HL-60 (cell line): ENCODE measurements at regions not wholly inside any gene's neighbourhood (a gene's known extent, or its start where the extent isn't known, plus 50 kb on each side); places are given as distances from the start of the nearest gene placed in this dataset.

ENCODE experiments used
- DNase-seq, 2 experiments: peaks; one replicate each; pipeline ENCODE4 v3.0.0-alpha.2; 2010 to 2020; ENCODE audit warnings: low read depth in 1 of 2, low spot score in 1 of 2
- H3K27ac ChIP-seq: fragments of 250-450 bp; sonication (Bioruptor Pico); replicated peaks from 2 replicates; pipeline ENCODE4 v1.5.1; 2020; ENCODE audit warnings: mild to moderate bottlenecking, moderate library complexity
- H3K27me3 ChIP-seq: fragments of 250-450 bp; sonication (Bioruptor Pico); 2 replicates; pipeline ENCODE4 v1.5.1; 2021; ENCODE audit warnings: mild to moderate bottlenecking, moderate library complexity; ENCODE audit not compliant: insufficient read depth, poor library complexity, severe bottlenecking
- H3K4me3 ChIP-seq: replicated peaks from 2 replicates; pipeline ENCODE4 v1.5.1; 2011; ENCODE audit warnings: mild to moderate bottlenecking, control low read depth, low read length; ENCODE audit not compliant: insufficient read depth
- GABPA ChIP-seq: IDR thresholded peaks from 2 replicates; pipeline ENCODE4 v1.6.1; 2012; ENCODE audit warnings: low read depth
- POLR2AphosphoS5 ChIP-seq: IDR thresholded peaks from 2 replicates; pipeline ENCODE4 v1.6.1; 2012; ENCODE audit warnings: low read depth
- REST ChIP-seq: IDR thresholded peaks from 2 replicates; pipeline ENCODE4 v1.6.1; 2012; ENCODE audit warnings: low read depth; ENCODE audit not compliant: insufficient replicate concordance
- SPI1 ChIP-seq: IDR thresholded peaks from 2 replicates; pipeline ENCODE4 v1.6.1; 2012; ENCODE audit warnings: low read depth, mild to moderate bottlenecking, borderline replicate concordance
- TF ChIP-seq, protein P1 (sequence below): IDR thresholded peaks from one replicate; pipeline ENCODE4 v1.5.1; 2011; ENCODE audit warnings: low read length, control low read depth, inconsistent platforms; ENCODE audit not compliant: insufficient read depth

DNA sequence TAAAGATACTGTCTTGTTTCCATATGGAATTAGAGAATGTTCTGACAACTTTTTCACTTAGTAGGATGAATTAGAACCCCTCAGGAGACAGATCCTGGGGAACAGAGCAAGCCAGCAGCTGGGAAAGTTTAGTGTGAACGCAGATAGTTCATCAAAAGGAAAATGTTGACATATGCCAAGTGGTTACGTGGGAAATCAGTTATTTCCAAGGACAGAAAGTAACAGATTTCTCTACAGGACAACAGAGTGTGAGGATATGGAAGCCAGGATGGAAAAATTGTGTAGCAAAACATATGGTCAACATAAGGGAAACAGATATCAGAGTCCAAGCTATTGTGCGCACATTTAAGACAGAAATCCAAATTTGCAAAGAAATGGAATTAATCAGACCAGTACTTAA is 419.5 kb downstream of the LRRIQ3 start:
- Histone ChIP-seq H3K27me3 (no peaks in the 10 kb centered on the region), H3K4me3 (no peak overlapping the region), H3K27ac (no peak overlapping the region)
- DNase-seq: no peak
- no peak for TF ChIP-seq GABPA
- TF ChIP-seq, protein P1, sequence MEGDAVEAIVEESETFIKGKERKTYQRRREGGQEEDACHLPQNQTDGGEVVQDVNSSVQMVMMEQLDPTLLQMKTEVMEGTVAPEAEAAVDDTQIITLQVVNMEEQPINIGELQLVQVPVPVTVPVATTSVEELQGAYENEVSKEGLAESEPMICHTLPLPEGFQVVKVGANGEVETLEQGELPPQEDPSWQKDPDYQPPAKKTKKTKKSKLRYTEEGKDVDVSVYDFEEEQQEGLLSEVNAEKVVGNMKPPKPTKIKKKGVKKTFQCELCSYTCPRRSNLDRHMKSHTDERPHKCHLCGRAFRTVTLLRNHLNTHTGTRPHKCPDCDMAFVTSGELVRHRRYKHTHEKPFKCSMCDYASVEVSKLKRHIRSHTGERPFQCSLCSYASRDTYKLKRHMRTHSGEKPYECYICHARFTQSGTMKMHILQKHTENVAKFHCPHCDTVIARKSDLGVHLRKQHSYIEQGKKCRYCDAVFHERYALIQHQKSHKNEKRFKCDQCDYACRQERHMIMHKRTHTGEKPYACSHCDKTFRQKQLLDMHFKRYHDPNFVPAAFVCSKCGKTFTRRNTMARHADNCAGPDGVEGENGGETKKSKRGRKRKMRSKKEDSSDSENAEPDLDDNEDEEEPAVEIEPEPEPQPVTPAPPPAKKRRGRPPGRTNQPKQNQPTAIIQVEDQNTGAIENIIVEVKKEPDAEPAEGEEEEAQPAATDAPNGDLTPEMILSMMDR: no peak
- TF ChIP-seq SPI1: no peak
- no peak for TF ChIP-seq POLR2AphosphoS5
- no peak for TF ChIP-seq REST

DNA sequence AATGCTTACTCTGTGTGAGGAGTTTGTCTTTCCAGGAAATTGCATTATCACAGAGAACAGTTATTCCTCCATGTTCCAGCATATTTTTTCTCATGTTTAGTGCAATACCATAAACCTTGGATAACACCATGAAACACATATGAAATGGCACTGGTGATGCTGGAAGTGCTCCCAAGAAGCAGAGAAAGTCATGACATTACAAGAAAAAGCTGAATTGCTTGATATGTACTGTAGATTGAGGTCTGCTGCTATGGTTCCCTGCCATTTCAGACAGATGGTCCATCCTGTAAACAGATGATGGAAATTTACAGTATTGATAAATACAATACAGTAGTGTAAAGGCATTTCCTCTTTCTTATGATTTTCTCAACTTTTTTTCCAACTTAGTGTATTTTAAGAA is 422.1 kb downstream of the LRRIQ3 start:
- no peak overlapping the region for H3K4me3 ChIP-seq
- H3K27ac ChIP-seq: no peak overlapping the region
- H3K27me3 ChIP-seq: no peaks in the 10 kb centered on the region
- no peak for DNase-seq
- TF ChIP-seq GABPA (no peak), REST (no peak), POLR2AphosphoS5 (no peak), SPI1 (no peak)
- TF ChIP-seq, protein P1: no peak

DNA sequence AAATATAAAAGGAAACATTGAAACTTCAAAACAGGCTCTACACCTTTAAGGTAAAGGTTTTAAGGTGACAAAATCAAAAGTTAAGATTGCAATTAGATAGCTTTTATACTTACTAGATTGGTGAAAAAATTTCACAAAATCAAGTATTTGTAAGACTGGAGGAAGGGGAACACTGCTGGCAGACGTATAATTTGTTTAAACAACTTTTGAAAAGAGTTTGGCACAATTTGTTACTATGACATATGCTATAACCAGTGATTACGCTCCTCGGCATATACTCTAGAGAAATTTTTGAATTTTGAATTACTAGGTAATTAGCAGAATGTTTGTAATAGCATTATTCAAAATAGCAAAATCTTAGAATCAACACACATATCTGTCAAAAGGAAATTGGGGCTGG is 425.0 kb downstream of the LRRIQ3 start:
- no peak for DNase-seq
- Histone ChIP-seq H3K27me3 (no peaks in the 10 kb centered on the region), H3K27ac (no peak overlapping the region), H3K4me3 (no peak overlapping the region)
- no peak for TF ChIP-seq REST
- TF ChIP-seq, protein P1: no peak
- no peak for TF ChIP-seq GABPA
- TF ChIP-seq SPI1: no peak
- TF ChIP-seq POLR2AphosphoS5: no peak
